Activated T-cell treated with anti-CD3 and anti-CD28 coated beads, Interleukin-2, amount 50 U/mL, for 72 hours (primary cell): ENCODE measurements at regions not wholly inside any gene's neighbourhood (a gene's known extent, or its start where the extent isn't known, plus 50 kb on each side); places are given as distances from the start of the nearest gene placed in this dataset.

Source experiments
- ATAC-seq, 2 donors: fragments of 150-1000 bp; cut with Tn5 transposase; replicated peaks in 1 of 2; 2 replicates each; pipeline ENCODE4 v1.10.0; 2021; ENCODE audit warnings: moderate library complexity in 2 of 2, mild to moderate bottlenecking in 1 of 2
- DNase-seq, 2 donors: peaks; one replicate each; pipeline ENCODE4 v3.0.0; 2021 to 2022; ENCODE audit warnings: mixed read lengths in 1 of 2
- H3K27ac Mint-ChIP-seq: one replicate; pipeline ENCODE4 v1.8.0; 2022; ENCODE audit warnings: mild to moderate bottlenecking, moderate library complexity, mixed read lengths
- H3K27me3 Mint-ChIP-seq: one replicate; pipeline ENCODE4 v1.8.0; 2022; ENCODE audit warnings: low read depth, mixed read lengths
- H3K36me3 Mint-ChIP-seq, 2 donors: one replicate each; pipeline ENCODE4 v1.8.0; 2022; ENCODE audit warnings: mixed read lengths in 2 of 2, mild to moderate bottlenecking in 1 of 2; ENCODE audit not compliant: insufficient read depth in 2 of 2
- H3K4me1 Mint-ChIP-seq: one replicate; pipeline ENCODE4 v1.8.0; 2022; ENCODE audit warnings: low read depth, mixed read lengths
- H3K4me3 Mint-ChIP-seq, 2 donors: one replicate each; pipeline ENCODE4 v1.8.0; 2022; ENCODE audit warnings: mild to moderate bottlenecking in 2 of 2, mixed read lengths in 2 of 2, moderate library complexity in 2 of 2
- H3K9me3 Mint-ChIP-seq, 2 donors: one replicate each; pipeline ENCODE4 v1.8.0; 2022; ENCODE audit warnings: mixed read lengths in 2 of 2

- Mint-ChIP-seq H3K36me3 (peaks cover 0 to 3% of the 10 kb centered on the region in 2 donors), H3K4me1 (no peaks in the 10 kb centered on the region), H3K9me3 (no peaks in the 10 kb centered on the region), H3K27me3 (peaks cover 7% of the 10 kb centered on the region), H3K4me3 (no peak overlapping the region), H3K27ac (no peak overlapping the region)
- DNase-seq (no peak), ATAC-seq (no peak)
These were observed 143.9 kb upstream of the FMN2 start for GRCh38 chr1:239947801-239948200.

- H3K36me3 Mint-ChIP-seq, result no peaks in the 10 kb centered on the region
- peaks cover 6% of the 10 kb centered on the region for H3K27me3 Mint-ChIP-seq
- ATAC-seq (no peak), DNase-seq (peak; percentile 60 to 63)
- H3K27ac Mint-ChIP-seq, result no peak overlapping the region
- no peaks in the 10 kb centered on the region for H3K9me3 Mint-ChIP-seq
- H3K4me3 Mint-ChIP-seq, result no peak overlapping the region
- no peaks in the 10 kb centered on the region for H3K4me1 Mint-ChIP-seq
These were observed 140.1 kb upstream of the FMN2 start for GRCh38 chr1:239951511-239952140.

- H3K27me3 Mint-ChIP-seq, result peaks cover 6% of the 10 kb centered on the region
- DNase-seq (peak; percentile 3 to 4), ATAC-seq (no peak)
- no peak overlapping the region for H3K4me3 Mint-ChIP-seq
- no peaks in the 10 kb centered on the region for H3K36me3 Mint-ChIP-seq
- H3K4me1 Mint-ChIP-seq, result no peaks in the 10 kb centered on the region
- H3K27ac Mint-ChIP-seq, result no peak overlapping the region
- no peaks in the 10 kb centered on the region for H3K9me3 Mint-ChIP-seq
These were observed 139.1 kb upstream of the FMN2 start for GRCh38 chr1:239952348-239953308.

- Mint-ChIP-seq H3K27ac (no peak overlapping the region), H3K4me1 (no peaks in the 10 kb centered on the region), H3K36me3 (no peaks in the 10 kb centered on the region), H3K27me3 (peaks cover 10% of the 10 kb centered on the region), H3K4me3 (no peak overlapping the region), H3K9me3 (no peaks in the 10 kb centered on the region)
- no peak for DNase-seq
- ATAC-seq, result no peak
These were observed 136.8 kb upstream of the FMN2 start for GRCh38 chr1:239954836-239955235.

GRCh38 chr1:239955431-239955830 lies 136.3 kb upstream of the FMN2 start:
- Mint-ChIP-seq H3K36me3 (no peaks in the 10 kb centered on the region), H3K4me1 (no peaks in the 10 kb centered on the region), H3K9me3 (no peaks in the 10 kb centered on the region), H3K27me3 (peaks cover 16% of the 10 kb centered on the region), H3K27ac (no peak overlapping the region), H3K4me3 (no peak overlapping the region)
- DNase-seq, result no peak
- ATAC-seq, result no peak

- Mint-ChIP-seq H3K27ac (no peak overlapping the region), H3K36me3 (no peaks in the 10 kb centered on the region), H3K4me1 (no peaks in the 10 kb centered on the region), H3K27me3 (peaks cover 21% of the 10 kb centered on the region), H3K9me3 (no peaks in the 10 kb centered on the region), H3K4me3 (no peak overlapping the region)
- no peak for DNase-seq
- no peak for ATAC-seq
These were observed 135.4 kb upstream of the FMN2 start for GRCh38 chr1:239956263-239956662.

- ATAC-seq (no peak), DNase-seq (no peak)
- Mint-ChIP-seq H3K4me3 (no peak overlapping the region), H3K9me3 (no peaks in the 10 kb centered on the region), H3K27me3 (peaks cover 21% of the 10 kb centered on the region), H3K36me3 (no peaks in the 10 kb centered on the region), H3K27ac (no peak overlapping the region), H3K4me1 (no peaks in the 10 kb centered on the region)
These were observed 133.6 kb upstream of the FMN2 start for GRCh38 chr1:239958063-239958462.

- DNase-seq, result no peak
- no peaks in the 10 kb centered on the region for H3K9me3 Mint-ChIP-seq
- no peak overlapping the region for H3K4me3 Mint-ChIP-seq
- H3K27ac Mint-ChIP-seq, result no peak overlapping the region
- no peak for ATAC-seq
- H3K4me1 Mint-ChIP-seq, result no peaks in the 10 kb centered on the region
- no peaks in the 10 kb centered on the region for H3K36me3 Mint-ChIP-seq
- peaks cover 21% of the 10 kb centered on the region for H3K27me3 Mint-ChIP-seq
These were observed 131.3 kb upstream of the FMN2 start for GRCh38 chr1:239960366-239960765.

- no peak for ATAC-seq
- peaks cover 24% of the 10 kb centered on the region for H3K27me3 Mint-ChIP-seq
- no peak overlapping the region for H3K27ac Mint-ChIP-seq
- H3K9me3 Mint-ChIP-seq, result no peaks in the 10 kb centered on the region
- no peak for DNase-seq
- H3K4me1 Mint-ChIP-seq, result no peaks in the 10 kb centered on the region
- no peaks in the 10 kb centered on the region for H3K36me3 Mint-ChIP-seq
- no peak overlapping the region for H3K4me3 Mint-ChIP-seq
These were observed 127.8 kb upstream of the FMN2 start for GRCh38 chr1:239963856-239964255.

GRCh38 chr1:239976130-239976968 lies 115.3 kb upstream of the FMN2 start:
- no peak overlapping the region for H3K27ac Mint-ChIP-seq
- H3K9me3 Mint-ChIP-seq, result peaks cover 5 to 6% of the 10 kb centered on the region in 2 donors
- no peaks in the 10 kb centered on the region for H3K27me3 Mint-ChIP-seq
- no peak overlapping the region for H3K4me3 Mint-ChIP-seq
- no peak for ATAC-seq
- peak; percentile 52 to 54 for DNase-seq
- peaks cover 3 to 9% of the 10 kb centered on the region in 2 donors for H3K36me3 Mint-ChIP-seq
- H3K4me1 Mint-ChIP-seq, result no peaks in the 10 kb centered on the region

GRCh38 chr1:239977416-239977815 lies 114.3 kb upstream of the FMN2 start:
- H3K9me3 Mint-ChIP-seq, result peaks cover 6 to 9% of the 10 kb centered on the region in 2 donors
- ATAC-seq (no peak), DNase-seq (no peak)
- H3K27me3 Mint-ChIP-seq, result no peaks in the 10 kb centered on the region
- peaks cover 3 to 9% of the 10 kb centered on the region in 2 donors for H3K36me3 Mint-ChIP-seq
- H3K27ac Mint-ChIP-seq, result no peak overlapping the region
- no peaks in the 10 kb centered on the region for H3K4me1 Mint-ChIP-seq
- no peak overlapping the region for H3K4me3 Mint-ChIP-seq

GRCh38 chr1:239979456-239979855 lies 112.2 kb upstream of the FMN2 start:
- ATAC-seq, result no peak
- peaks cover 6 to 11% of the 10 kb centered on the region in 2 donors for H3K36me3 Mint-ChIP-seq
- H3K27ac Mint-ChIP-seq, result no peak overlapping the region
- H3K4me3 Mint-ChIP-seq, result no peak overlapping the region
- H3K4me1 Mint-ChIP-seq, result no peaks in the 10 kb centered on the region
- H3K27me3 Mint-ChIP-seq, result no peaks in the 10 kb centered on the region
- peaks cover 11% of the 10 kb centered on the region in 2 donors for H3K9me3 Mint-ChIP-seq
- DNase-seq, result no peak

- H3K4me3 Mint-ChIP-seq, result no peak overlapping the region
- no peaks in the 10 kb centered on the region for H3K27me3 Mint-ChIP-seq
- H3K36me3 Mint-ChIP-seq, result peaks cover 13 to 18% of the 10 kb centered on the region in 2 donors
- H3K9me3 Mint-ChIP-seq, result peaks cover 18 to 20% of the 10 kb centered on the region in 2 donors
- no peak for DNase-seq
- no peak for ATAC-seq
- H3K27ac Mint-ChIP-seq, result no peak overlapping the region
- H3K4me1 Mint-ChIP-seq, result no peaks in the 10 kb centered on the region
These were observed 108.9 kb upstream of the FMN2 start for GRCh38 chr1:239982762-239983161.
